ENCODE measurements at regions not wholly inside any gene's neighbourhood (a gene's known extent, or its start where the extent isn't known, plus 50 kb on each side); places are given as distances from the start of the nearest gene placed in this dataset.
A peak's percentile ranks its signal among the peaks of the same experiment; 100 is the strongest.

- no peaks in the 10 kb centered on the region; the same call in 1 of the 2 replicates for H3K9me3 ChIP-seq (ENCODE audit: control insufficient read depth, insufficient read depth, low read length)
- DNase-seq (ENCODE audit: low read depth, low spot score) = no peak
- no peak for TF ChIP-seq CTCF (IDR thresholded peaks at IDR 0.05; ENCODE audit: low read depth, low read length)
- H3K27ac ChIP-seq (ENCODE audit: low read depth, low read length) = no peak overlapping the region
- H3K27me3 ChIP-seq (ENCODE audit: control insufficient read depth, insufficient read depth, low read length) = no peaks in the 10 kb centered on the region
- ChIA-PET CTCF (no interaction called here), POLR2A (interaction anchor here (0.8 kb wide), 1 partner anchor 327 kb away, joined by 3 read pairs; no protein-coding TSS in a partner anchor)
- H3K4me3 ChIP-seq (ENCODE audit: low read depth, low read length) = no peak overlapping the region
Measured at GRCh38 chr10:44292390-44293002, 92.4 kb downstream of the CXCL12 start.

DNA sequence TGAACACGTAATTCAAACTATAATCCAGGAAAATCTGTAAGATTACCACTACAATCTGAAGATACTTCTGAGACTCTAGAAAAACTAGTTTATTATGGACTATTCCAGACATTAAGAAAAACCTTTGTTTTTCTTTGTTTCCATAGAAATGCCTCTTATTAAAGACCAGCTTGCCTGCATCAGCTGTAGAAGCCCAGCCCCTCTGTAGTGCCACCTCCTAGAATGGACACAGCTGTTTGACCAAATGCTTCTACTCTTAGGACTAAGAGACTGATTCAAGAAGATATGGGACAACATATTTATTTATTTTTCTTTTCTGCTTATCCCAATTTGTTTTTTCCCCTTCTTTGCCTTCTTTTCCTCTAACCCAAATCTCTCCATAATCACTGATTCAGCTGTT lies 93.8 kb downstream of the CXCL12 start:
- no peaks in the 10 kb centered on the region for H3K27me3 ChIP-seq (ENCODE audit: control insufficient read depth, insufficient read depth, low read length)
- no peaks in the 10 kb centered on the region; the same call in 1 of the 2 replicates for H3K9me3 ChIP-seq (ENCODE audit: control insufficient read depth, insufficient read depth, low read length)
- TF ChIP-seq CTCF (IDR thresholded peaks at IDR 0.05; ENCODE audit: low read depth, low read length) = no peak
- CTCF ChIA-PET = interaction anchor here (1.8 kb wide), 1 partner anchor 20 kb away, joined by 5 read pairs; no protein-coding TSS in a partner anchor
- POLR2A ChIA-PET = no interaction called here
- no peak overlapping the region for H3K4me3 ChIP-seq (ENCODE audit: low read depth, low read length)
- H3K27ac ChIP-seq (ENCODE audit: low read depth, low read length) = no peak overlapping the region
- no peak for DNase-seq (ENCODE audit: low read depth, low spot score)

DNA sequence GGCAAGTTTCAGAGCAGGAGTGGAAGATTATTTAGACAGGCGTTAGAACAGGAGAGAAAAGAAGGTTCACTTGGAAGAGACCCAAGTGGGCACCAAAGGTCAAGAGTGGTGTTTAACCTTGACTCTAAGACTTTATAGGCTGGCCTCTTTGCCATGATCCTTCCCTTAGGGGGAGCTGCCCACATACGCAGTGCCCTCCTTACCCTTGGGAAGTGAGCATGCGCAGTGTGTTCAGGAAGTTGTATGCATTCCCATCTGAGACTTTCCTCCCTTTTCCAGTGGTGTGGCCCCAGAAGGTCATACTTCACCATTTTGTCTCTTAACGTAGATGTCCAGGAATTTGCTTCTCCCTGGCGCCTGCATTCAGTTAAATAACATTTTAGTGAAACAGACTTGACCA lies 95.8 kb downstream of the CXCL12 start:
- Histone ChIP-seq H3K9me3 (ENCODE audit: control insufficient read depth, insufficient read depth, low read length) (no peaks in the 10 kb centered on the region; the same call in 1 of the 2 replicates), H3K27ac (ENCODE audit: low read depth, low read length) (no peak overlapping the region), H3K27me3 (ENCODE audit: control insufficient read depth, insufficient read depth, low read length) (peaks cover 4% of the 10 kb centered on the region), H3K4me3 (ENCODE audit: low read depth, low read length) (no peak overlapping the region)
- no peak for TF ChIP-seq CTCF (IDR thresholded peaks at IDR 0.05; ENCODE audit: low read depth, low read length)
- ChIA-PET POLR2A (no interaction called here), CTCF (interaction anchor here (1.8 kb wide), 1 partner anchor 22 kb away, joined by 5 read pairs; no protein-coding TSS in a partner anchor)
- DNase-seq (ENCODE audit: low read depth, low spot score) = no peak

DNA sequence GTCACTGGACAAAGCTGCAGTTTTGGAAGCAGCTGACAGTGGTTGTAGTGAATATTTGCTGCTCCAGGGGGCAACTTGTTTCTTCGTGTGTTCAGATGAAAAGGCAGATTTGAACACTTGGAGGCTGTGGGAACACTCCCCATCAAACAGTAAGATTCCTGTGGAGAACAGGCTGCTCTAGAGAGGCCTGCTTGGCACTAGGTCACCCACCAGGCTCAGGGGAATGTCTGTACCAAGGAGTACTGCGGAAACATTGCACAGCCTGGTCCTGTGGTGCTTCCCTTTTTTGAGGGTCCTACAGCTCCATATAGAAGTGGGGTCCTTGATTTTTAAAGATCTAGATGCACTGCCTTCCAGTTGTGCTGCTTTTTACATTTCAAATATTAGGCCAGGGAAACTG lies 97.5 kb downstream of the CXCL12 start:
- Histone ChIP-seq H3K27ac (ENCODE audit: low read depth, low read length) (no peak overlapping the region), H3K4me3 (ENCODE audit: low read depth, low read length) (no peak overlapping the region), H3K27me3 (ENCODE audit: control insufficient read depth, insufficient read depth, low read length) (peaks cover 4% of the 10 kb centered on the region), H3K9me3 (ENCODE audit: control insufficient read depth, insufficient read depth, low read length) (no peaks in the 10 kb centered on the region; the same call in 1 of the 2 replicates)
- no peak for DNase-seq (ENCODE audit: low read depth, low spot score)
- TF ChIP-seq CTCF (IDR thresholded peaks at IDR 0.05; ENCODE audit: low read depth, low read length) = 0 out of 2 replicates have a peak, but pooled peaks have one; percentile 12
- ChIA-PET CTCF (interaction anchor here (1.8 kb wide), 1 partner anchor 21 kb away, joined by 4 read pairs; no protein-coding TSS in a partner anchor), POLR2A (no interaction called here)

DNA sequence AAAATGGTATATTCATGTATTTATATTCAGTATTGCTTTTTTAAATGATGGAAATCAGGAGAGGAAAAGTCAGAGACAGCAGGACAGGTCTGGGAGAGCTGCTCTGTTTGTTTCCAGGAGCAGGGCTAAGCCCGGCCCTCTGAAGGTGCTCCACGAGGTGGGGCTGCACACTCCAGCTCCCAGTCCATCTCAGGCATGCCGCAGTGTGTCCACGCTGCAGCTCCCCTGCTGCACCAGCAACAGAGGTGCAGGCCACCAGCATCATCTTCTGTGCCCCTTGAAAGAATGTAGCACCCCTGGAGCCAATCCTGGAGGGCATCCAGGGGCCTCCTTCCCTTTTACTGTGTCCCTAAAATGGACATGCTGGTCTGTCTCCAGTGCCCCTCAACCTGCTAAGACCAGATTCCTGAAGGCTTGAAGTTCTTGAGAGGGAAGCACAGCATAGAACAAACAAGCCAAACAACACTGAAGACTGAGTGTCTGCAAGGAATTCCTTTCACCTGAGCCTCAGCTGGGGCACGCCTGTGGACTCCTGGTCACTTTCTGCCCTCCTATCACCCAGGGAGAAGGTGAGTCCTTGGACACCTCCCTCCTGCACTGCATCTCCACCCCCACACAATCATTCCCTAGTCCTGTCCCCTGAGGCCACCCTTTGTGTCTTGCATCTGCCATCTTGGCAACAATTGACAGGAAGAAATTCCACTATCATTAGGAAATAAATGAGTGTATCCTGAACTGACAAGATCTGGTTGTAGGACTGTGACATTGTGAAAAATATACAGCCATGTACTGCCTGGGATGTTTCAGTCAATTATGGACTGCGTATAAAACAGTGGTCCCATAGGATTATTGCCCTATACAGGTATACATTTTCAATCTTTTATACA lies 100.5 kb downstream of the CXCL12 start:
- CTCF ChIA-PET = no interaction called here
- H3K27ac ChIP-seq (ENCODE audit: low read depth, low read length) = no peak overlapping the region
- POLR2A ChIA-PET = no interaction called here
- no peak for DNase-seq (ENCODE audit: low read depth, low spot score)
- H3K4me3 ChIP-seq (ENCODE audit: low read depth, low read length) = no peak overlapping the region
- peaks cover 4% of the 10 kb centered on the region for H3K27me3 ChIP-seq (ENCODE audit: control insufficient read depth, insufficient read depth, low read length)
- no peaks in the 10 kb centered on the region for H3K9me3 ChIP-seq (ENCODE audit: control insufficient read depth, insufficient read depth, low read length)
- TF ChIP-seq CTCF (IDR thresholded peaks at IDR 0.05; ENCODE audit: low read depth, low read length) = no peak
